Hypothalamus (tissue), 51 donors: ENCODE measurements at regions not wholly inside any gene's neighbourhood (a gene's known extent, or its start where the extent isn't known, plus 50 kb on each side); places are given as distances from the start of the nearest gene placed in this dataset.

ENCODE experiments used
- DNase-seq, 51 donors: peaks; one replicate each; lab custom pipeline; 2025; lab: John Stamatoyannopoulos, UW

DNA sequence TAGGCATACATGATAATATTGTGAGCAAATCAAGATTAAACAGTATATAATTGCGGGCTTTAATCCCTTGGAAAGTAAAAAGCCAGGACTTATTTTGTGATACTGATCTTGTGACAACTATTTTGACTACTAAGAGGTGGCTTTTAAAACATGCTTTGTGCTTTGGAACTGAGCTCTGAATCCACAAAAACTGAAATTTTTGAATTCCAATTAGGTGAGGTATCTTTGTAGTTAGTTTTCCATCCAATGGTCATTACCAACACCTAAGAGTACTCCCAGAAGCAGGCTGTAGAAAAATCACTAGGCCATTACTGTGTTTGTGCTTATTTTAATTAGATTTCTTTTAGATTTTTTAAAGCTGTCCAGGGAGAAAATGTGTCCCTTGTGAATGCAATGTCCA is 559.5 kb upstream of the WWC1 start:
- DNase-seq, result no peak

DNA sequence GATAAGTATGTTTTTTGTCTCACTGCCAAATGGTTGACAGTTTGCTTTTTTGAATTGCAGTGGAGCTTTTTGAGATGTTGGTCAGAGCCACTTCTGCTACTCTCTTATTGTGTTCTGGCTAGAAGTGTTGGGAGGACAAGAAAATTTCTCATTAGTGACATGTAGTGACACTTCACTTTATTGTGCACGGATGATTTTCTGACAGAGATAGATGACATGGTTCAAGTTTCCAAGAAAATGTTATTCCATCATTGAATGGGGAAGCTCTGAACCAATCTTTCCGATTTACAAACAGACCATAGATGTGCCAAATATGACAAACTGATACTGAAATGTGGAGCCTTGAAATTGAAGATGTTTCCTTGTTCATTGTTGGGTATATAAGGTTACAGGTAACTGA is 558.9 kb upstream of the WWC1 start:
- DNase-seq, result no peak

DNA sequence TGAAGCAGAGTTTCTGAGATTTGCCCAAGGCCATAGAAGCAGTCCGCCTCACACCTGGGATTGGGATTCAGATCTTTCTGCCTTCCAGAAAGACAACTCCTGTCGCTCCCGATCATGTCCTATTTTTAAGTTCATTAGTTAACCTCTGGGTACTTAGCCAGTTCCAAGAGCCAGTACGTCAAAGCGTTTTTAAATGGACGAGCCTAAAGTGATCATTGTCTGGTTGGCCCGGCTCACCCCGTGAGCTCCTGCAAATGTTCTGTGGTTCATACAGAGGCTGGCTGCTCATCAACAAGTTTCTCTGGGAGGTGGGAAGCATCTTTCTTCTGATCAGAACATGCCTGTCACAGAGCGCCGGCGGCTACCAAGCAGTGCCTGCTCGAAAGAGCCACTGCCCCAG is 554.5 kb upstream of the WWC1 start:
- no peak for DNase-seq

DNA sequence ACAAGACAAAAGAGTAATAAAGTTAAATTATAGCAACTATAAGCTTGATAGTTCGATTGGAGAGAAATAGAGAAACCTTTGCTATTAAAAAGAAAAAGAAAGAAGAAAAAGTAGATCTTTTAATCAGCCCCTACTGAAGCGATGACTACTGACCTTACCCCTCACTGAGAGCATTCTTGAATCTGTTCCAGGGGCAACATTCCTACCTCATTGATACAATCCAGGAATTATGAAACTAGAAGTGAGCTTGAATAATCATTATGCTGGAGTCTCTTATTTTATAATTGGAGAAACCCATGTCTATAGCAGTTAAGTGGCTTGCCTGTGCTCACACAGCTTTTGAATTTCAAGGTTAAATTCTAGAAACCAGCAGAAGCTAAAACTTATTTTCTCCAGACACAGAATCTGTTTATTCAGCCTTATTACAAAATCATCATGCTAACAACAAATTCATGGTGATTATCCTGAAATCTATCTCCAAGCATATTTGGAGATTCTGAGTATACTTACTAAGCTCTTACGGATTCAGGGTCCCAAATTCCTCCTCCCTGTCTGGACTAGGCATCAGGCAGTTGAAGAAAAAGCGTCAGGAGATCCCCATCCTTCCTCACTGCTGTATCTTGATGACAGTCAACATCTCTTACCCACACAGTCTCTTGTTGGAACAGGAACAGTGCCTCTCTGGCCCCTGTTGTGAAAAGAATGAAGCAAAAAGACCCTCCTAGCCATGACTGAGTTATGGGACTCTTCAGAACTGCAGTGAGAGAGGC is 547.6 kb upstream of the WWC1 start:
- no peak for DNase-seq

DNA sequence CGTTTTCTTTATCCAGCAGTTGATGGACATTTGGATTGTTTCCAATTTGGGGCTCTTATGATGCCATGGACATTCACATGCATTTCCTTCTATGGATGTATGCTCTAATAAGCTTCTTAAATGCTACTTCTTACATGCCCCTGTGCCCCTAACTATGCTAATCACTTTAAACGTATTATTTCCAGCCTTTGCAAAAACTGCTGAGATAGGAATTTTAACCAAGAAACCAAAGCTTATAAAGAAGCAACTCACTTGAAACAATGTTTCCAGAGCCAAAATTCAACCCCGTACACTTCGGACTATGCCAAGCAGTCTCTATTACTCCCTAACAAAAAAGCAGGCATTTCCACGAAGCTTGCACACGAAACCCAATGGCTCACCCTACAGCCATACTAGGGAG is 545.6 kb upstream of the WWC1 start:
- no peak for DNase-seq

DNA sequence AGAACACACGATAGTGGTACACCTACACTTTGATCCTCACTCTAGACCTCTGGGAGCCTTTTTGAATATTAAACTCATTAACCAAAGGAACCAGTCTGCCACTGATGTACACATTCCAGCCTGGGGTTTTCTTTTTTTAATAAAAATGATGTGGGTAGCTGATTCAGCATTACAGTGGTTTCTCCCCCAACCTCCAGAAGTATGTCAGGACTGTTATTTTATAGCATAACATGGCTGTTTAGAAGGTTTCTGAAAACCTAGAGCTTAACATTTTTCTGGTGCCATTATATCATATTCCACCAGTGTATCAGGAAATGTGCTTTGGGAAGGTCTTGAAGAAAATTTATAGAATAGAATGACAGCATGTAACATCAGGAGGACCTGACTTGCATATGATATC is 540.9 kb upstream of the WWC1 start:
- DNase-seq, result no peak

DNA sequence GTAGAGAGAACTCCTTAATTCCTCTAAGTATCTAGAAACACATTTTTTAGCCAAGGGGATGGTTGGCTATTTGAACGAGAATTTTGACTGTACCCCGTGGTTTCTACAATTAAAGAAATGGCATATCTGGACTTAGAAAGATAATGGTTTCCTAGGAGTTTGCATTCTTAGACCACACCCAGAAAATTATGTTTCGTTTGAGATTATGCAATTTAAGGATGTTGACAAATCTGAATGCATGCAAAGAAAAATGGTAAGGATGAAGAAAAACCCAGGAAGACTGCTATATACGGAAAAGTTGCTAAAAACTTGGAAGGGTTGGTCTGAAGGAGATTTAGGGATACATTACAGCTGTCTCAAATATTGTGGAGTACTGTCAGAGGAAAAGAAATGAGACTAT is 538.5 kb upstream of the WWC1 start:
- no peak for DNase-seq

DNA sequence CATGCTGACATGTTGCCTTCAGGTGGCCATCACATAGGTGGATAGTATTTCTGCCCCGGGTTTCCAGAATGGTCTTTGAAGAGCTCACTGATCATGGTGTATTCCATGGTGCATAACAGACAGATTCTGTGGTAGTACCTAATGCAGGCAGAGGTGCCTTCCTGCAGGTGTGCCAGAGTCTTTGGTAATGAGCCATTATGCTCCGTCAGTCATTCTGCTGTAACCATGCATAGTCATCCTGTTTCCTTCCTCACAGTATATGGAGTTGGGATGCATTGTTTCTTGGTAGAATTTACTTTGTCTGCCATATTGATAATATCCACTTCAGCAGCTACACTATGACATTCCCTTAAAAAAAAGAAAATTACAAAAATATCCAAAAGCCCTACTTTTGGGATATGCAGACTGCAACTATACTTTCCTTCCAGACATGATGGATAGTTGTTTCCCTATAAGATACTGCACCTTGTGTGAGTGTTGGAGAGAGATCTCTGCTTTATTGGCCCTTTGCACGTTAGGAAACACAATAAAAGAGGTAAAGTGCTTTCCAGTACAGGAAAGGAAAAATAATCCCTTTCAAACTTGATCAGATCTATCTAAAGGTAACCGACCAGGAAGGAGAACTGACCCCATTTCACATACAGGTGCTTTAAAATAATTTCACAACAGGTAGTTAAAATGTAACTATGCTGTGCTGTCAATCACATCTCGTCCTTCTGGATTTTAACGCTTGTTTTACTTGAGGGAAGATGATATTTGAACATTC is 537.5 kb upstream of the WWC1 start:
- no peak for DNase-seq

DNA sequence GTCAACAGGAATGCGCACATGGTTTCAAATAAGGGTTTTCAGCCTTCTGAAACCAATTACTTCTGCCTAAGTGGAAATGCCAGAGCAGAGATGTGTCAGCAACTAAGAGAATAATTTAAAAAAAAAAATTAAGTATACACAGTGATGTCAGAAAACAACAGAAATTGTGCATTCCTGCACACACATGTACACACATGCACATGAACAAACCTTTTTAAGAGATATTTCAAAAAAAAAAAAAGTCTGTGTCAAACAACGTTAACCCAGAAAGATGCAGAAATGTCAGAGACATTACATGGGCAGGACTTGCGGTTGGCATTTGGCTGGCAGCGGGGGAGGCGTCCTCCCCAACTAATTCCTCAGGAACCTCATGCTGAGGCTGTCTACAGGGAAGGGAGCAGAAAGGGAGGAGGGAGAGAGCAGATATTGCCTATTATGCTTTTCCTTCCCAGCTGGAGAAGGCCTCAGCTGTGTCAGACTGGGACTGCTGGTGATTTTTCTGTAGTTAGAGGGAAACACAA is 536.9 kb upstream of the WWC1 start:
- DNase-seq, result no peak

DNA sequence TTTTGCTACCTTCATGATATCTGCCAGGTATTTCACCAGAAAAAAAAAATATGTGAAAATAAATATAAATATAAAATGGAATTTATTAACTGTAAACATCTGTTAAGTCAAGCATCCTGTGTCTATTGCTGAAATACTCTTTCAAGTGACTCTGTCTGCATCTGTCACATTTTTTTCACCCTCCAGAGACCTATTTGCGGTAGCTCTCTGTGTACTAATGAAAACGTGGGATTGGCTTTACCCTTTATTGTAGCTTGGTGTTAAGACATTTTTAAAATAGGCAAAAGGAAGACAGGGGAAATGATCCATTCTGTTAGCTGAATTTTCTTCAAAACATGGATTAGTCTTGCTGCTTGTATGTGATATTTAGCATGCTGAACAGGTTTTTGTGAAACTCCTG is 536.0 kb upstream of the WWC1 start:
- DNase-seq, result no peak

DNA sequence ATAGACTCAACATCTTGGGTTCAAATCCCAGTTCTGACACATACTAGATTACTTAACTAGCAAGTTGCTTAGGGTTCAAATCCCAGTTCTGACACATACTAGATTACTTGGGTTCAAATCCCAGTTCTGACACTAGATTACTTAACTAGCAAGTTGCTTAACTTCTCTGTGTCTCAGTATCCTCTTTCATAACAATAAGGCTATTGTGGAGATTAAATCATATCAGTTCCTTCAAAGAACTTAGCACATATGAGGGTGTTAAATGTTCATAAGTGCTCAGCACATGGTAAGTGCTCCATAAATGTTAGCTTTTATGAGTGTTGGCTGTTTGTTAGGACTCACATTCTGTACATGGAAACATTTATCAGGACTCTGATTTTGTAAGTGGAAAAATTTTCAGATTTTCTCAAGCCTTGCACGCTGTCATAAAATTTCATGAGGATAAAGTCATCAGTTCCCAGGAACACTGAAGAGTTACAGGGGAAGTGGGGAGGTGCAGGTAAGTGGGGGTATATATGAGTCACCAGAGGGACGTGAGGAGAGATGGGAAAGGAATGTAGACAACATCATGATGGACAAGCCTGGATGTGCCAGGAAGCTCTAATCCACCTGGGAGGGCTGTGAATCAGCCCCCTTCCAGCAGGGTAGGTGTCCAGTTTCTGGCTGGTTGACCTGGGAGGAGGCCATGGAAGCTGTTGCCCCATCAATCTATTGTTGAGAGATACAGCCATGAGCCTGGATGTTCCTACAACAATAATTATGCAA is 532.2 kb upstream of the WWC1 start:
- DNase-seq, result no peak

DNA sequence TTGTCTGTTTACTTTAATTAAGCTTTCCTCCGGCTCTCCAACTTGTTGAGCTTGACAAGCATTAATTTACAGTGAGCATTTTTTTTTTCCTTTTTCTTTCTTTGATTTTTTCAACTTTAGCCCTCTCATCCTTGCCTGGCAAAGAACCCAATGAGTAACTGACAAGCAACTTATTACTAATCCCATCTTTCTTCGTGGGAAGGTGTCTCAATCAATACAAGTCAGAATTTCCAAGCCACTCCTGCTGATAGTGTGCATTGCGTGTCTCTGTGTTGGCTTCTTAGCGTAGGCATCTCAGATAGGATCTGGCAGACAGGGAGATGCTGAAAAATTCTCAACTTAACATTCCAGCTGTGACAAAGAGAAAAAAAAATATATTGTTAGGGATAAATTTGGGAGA is 527.7 kb upstream of the WWC1 start:
- peak in 1 of 51 donors; percentile 10 for DNase-seq

DNA sequence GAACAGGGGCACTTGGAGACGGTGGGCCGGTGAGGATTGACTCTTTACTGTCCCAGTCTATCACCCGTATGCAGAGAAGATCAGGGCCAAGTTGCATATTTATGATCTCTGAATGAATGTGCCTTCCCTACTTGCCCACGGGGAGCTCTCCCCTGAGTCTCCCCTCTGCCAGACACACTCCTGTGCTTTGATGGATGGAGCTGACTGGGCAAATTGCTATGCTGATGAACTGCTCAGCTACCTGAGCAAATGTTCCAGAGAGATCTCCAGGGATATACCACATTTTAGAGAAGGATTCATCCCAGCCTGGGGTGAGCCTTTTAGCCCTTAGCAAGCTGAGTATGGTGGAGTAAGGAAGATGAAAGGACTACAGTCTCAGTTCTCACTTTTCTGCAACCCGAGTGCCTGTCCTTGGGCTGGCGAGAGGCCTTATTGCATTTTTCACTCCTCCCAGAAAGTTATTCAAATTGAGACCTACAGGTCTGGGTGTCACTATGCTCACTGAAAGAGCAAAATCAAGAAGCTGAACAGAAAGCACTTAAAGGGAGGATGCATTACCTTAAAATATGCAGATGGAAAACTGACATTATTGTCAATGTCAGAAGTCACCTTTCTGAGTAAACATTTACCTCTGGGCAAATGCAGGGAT is 526.7 kb upstream of the WWC1 start:
- no peak for DNase-seq

DNA sequence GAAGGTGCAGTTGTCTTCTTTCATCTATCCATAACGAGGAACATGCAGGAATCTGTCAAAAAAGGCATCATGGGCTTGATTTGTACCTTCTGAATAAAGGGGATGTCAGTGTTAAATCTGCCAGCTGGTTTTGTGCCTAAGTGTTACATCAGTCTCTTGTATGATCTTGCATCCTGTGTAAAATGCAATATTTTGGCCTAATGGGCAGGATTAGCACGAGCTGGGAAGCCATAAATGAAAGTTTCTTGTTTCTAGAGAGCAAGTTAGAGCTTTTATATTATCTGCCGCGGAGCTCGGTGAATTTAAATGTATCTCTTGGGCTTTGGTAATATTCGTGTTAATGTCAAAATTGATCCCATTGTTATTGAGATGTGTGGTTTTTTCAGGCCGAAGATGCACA is 526.1 kb upstream of the WWC1 start:
- DNase-seq, result no peak

DNA sequence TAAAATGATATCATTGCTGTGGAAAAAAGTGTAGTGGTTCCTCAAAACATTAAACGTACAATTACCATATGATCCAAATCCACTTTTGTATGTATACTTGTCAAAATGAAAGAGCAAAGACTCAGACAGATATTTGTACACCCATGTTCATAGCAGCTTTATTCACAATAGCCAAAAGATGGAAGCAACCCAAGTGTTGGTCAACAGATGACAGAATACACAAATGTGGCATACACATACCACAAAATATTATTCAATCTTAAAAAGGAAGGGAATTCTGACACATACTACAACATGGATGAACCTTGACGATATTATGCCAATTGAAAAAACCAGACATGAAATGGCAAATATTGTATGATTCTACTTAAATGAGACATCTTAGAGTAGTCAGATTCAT is 524.5 kb upstream of the WWC1 start:
- no peak for DNase-seq

DNA sequence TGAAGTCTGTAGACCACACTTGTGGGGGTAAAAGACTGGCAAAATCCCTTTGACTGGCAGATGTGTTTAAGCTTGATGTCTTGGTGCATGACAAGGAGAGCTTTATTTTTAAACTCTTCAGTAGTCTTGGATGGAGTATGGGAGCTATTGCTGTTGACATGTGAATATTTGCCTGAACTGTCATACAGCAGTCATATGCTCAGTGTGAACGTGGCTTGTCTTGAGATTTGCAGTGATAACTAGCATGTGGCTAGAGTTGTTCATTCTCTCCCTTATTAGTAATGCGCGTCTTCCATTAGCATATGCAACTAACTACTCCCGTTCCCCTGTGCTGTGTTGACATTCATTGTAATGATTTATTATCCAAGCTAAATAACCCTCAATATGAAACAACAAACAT is 523.6 kb upstream of the WWC1 start:
- no peak for DNase-seq

DNA sequence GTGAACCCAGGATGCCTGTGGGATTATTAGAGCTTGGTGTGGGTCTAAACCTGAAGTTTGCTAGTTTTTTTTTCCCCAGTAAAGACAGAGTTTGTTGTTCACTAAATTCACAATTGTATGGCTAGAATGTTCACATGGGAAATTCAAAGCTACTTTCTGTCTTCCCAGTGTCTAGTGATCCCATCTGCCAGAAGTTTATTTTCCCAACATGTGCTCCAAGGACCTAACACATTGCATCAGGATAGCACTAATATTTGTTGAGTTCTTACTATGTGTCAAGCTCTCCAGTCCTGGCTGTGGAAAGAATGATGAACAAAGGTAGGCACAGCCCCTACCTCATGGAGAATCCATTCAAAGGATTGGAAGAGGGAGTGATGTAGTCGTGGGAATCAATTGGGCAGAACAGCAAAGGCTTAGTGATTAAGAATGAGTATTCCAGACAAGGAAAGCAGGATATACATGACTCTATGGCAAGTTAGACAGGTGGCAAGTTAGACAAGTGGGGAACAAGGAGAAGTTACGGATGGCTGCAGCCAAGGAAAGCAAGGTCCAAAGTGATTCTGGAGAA is 521.5 kb upstream of the WWC1 start:
- DNase-seq, result no peak

DNA sequence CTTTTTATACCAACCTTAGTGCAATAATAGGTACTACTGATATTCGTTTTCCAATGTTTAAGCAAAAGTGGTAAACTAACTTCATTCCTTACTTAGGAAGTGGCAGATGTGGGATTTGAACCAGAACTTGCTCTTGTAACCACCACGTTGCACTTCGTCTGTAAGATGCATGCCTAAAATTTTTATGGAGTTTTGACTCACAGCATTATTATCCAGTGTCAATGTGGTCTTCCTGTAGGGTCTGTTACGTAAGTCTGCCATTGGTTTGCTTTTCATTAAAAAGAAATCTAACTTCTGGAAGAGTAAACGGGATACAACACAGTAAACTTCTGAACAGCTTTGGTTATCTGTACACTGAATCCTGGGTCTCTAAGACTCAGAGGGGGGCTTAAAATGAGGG is 521.0 kb upstream of the WWC1 start:
- DNase-seq, result no peak

DNA sequence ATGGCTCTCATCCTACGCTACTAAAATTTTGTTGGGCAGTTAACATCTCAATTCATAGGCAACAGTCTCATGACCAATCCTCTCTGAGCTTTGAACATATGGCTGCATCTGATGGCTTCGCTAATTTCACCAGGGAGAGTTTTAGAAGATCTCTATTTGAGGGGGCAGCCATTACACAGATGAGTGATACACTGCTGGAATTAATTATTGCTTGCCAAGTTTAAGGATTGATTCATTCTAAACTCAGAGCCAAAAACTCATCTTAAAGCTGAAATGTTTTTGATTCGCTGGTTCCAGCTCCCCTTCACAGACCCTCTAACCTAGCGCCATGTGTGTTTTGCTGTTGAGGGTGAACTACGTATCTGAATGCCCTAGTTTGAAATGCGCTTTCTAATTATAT is 519.9 kb upstream of the WWC1 start:
- no peak for DNase-seq

DNA sequence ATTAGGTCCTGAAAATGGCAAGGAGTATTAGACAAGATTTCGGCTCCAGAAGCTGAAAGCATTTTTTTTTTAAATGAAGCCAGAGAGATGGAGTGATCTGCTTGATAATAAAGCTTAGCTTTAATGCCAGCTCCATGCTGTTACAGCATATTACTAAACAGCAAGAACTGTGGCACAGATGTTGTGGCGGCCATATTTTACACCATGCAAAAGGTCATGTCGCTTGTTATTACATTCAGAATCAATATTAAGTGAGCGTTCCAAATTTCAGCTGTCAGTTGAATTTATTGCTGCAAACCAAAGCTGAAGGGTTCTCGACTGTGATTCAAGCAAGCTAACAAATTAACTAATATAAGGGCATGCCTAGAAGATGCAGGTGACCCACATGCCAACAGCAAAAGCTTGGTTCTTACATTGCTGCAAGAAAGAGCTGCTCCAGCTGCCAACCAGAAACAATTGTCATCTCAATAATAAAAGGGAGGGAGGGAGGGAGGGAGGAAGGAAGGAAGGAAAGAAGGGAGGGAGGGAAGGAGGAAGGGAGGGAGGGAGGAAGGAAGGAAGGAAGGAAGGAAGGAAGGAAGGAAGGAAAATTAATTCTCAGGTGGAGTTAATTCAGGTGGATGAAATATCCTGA is 517.7 kb upstream of the WWC1 start:
- no peak for DNase-seq
